ENCODE measurements at regions not wholly inside any gene's neighbourhood (a gene's known extent, or its start where the extent isn't known, plus 50 kb on each side); places are given as distances from the start of the nearest gene placed in this dataset.
"Not testable (repeated sequence)": the region's sequence is repeated elsewhere in the genome, so short reads cannot be mapped to it uniquely, and the experiment has no call there.

DNA sequence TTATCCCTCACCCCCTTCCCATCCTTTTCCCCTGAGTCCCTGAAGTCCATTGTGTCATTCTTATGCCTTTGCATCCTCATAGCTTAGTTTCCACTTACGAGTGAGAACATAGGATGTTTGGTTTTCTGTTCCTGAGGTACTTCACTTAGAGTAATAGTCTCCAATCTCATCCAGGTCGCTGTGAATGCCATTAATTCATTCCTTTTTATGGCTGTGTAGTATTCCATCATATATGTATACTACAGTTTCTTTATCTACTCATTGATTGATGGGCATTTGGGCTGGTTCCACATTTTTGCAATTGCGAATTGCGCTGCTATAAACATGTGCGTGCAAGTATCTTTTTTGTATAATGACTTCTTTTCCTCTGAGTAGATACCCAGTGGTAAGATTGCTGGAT is 172.1 kb downstream of the URI1 start:
- DNase-seq (ENCODE audit: low spot score); H3K9me3 Mint-ChIP-seq; intact Hi-C loops (cut with micrococcal nuclease): not testable (repeated sequence)

DNA sequence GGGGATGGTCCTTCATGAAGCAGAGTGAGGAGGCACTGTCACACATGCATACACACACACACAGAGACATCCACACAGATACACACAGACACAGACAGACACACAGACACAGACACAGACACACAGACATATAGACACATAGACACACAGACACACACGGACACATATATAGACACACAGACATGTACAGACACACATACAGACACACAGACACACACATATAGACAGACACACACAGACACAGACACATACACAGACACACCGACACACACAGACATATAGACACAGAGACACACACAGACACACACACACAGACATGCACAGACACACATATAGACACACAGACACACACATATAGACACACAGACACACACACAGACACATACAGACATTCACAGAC is 173.9 kb downstream of the URI1 start:
- Mint-ChIP-seq H3K27ac (no peak overlapping the region), H3K4me1 (ENCODE audit: low read depth) (no peaks in the 10 kb centered on the region)

More for the DNA sequence above, 172.1 kb downstream of the URI1 start:
- not testable (repeated sequence) for H3K27me3 Mint-ChIP-seq (ENCODE audit: low read depth); H3K4me3 Mint-ChIP-seq (ENCODE audit: low read depth); H3K36me3 Mint-ChIP-seq (ENCODE audit: low read depth); H3K27ac Mint-ChIP-seq; H3K4me1 Mint-ChIP-seq (ENCODE audit: low read depth)

GRCh38 chr19:30116530-30116929 is 174.5 kb downstream of the URI1 start:
- no peaks in the 10 kb centered on the region for H3K9me3 Mint-ChIP-seq
- no peaks in the 10 kb centered on the region for H3K36me3 Mint-ChIP-seq (ENCODE audit: low read depth)
- H3K4me3 Mint-ChIP-seq (ENCODE audit: low read depth) = no peak overlapping the region
- no peaks in the 10 kb centered on the region for H3K27me3 Mint-ChIP-seq (ENCODE audit: low read depth)
- DNase-seq (ENCODE audit: low spot score) = no peak
- intact Hi-C loops (cut with micrococcal nuclease) = no loop called here
- H3K4me1 Mint-ChIP-seq (ENCODE audit: low read depth) = no peaks in the 10 kb centered on the region
- no peak overlapping the region for H3K27ac Mint-ChIP-seq

More for the DNA sequence above, 173.9 kb downstream of the URI1 start:
- no peak for DNase-seq (ENCODE audit: low spot score)
- intact Hi-C loops (cut with micrococcal nuclease) = no loop called here
- Mint-ChIP-seq H3K36me3 (ENCODE audit: low read depth) (no peaks in the 10 kb centered on the region), H3K9me3 (no peaks in the 10 kb centered on the region), H3K4me3 (ENCODE audit: low read depth) (no peak overlapping the region), H3K27me3 (ENCODE audit: low read depth) (no peaks in the 10 kb centered on the region)

- no peaks in the 10 kb centered on the region for H3K27me3 Mint-ChIP-seq (ENCODE audit: low read depth)
- H3K27ac Mint-ChIP-seq = no peak overlapping the region
- no peak for DNase-seq (ENCODE audit: low spot score)
- no peaks in the 10 kb centered on the region for H3K4me1 Mint-ChIP-seq (ENCODE audit: low read depth)
- H3K4me3 Mint-ChIP-seq (ENCODE audit: low read depth) = no peak overlapping the region
- H3K36me3 Mint-ChIP-seq (ENCODE audit: low read depth) = no peaks in the 10 kb centered on the region
- no peaks in the 10 kb centered on the region for H3K9me3 Mint-ChIP-seq
- intact Hi-C loops (cut with micrococcal nuclease) = no loop called here
Measured at GRCh38 chr19:30116984-30117555, 175.0 kb downstream of the URI1 start.

GRCh38 chr19:30117636-30118145 is 175.7 kb downstream of the URI1 start:
- Mint-ChIP-seq H3K9me3 (no peaks in the 10 kb centered on the region), H3K4me1 (ENCODE audit: low read depth) (no peaks in the 10 kb centered on the region), H3K4me3 (ENCODE audit: low read depth) (no peak overlapping the region), H3K27me3 (ENCODE audit: low read depth) (no peaks in the 10 kb centered on the region), H3K27ac (no peak overlapping the region), H3K36me3 (ENCODE audit: low read depth) (no peaks in the 10 kb centered on the region)
- DNase-seq (ENCODE audit: low spot score) = no peak
- intact Hi-C loops (cut with micrococcal nuclease) = no loop called here

- no peak for DNase-seq (ENCODE audit: low spot score)
- Mint-ChIP-seq H3K27ac (no peak overlapping the region), H3K4me1 (ENCODE audit: low read depth) (no peaks in the 10 kb centered on the region), H3K36me3 (ENCODE audit: low read depth) (no peaks in the 10 kb centered on the region), H3K4me3 (ENCODE audit: low read depth) (no peak overlapping the region), H3K27me3 (ENCODE audit: low read depth) (no peaks in the 10 kb centered on the region), H3K9me3 (no peaks in the 10 kb centered on the region)
- intact Hi-C loops (cut with micrococcal nuclease) = no loop called here
Measured at GRCh38 chr19:30118221-30118620, 176.2 kb downstream of the URI1 start.

- H3K27me3 Mint-ChIP-seq (ENCODE audit: low read depth) = no peaks in the 10 kb centered on the region
- H3K36me3 Mint-ChIP-seq (ENCODE audit: low read depth) = no peaks in the 10 kb centered on the region
- intact Hi-C loops (cut with micrococcal nuclease) = no loop called here
- no peak overlapping the region for H3K4me3 Mint-ChIP-seq (ENCODE audit: low read depth)
- no peak for DNase-seq (ENCODE audit: low spot score)
- H3K4me1 Mint-ChIP-seq (ENCODE audit: low read depth) = no peaks in the 10 kb centered on the region
- H3K27ac Mint-ChIP-seq = no peak overlapping the region
- no peaks in the 10 kb centered on the region for H3K9me3 Mint-ChIP-seq
Measured at GRCh38 chr19:30118760-30119159, 176.7 kb downstream of the URI1 start.

GRCh38 chr19:30119180-30119908 is 177.3 kb downstream of the URI1 start:
- no peak overlapping the region for H3K27ac Mint-ChIP-seq
- intact Hi-C loops (cut with micrococcal nuclease) = no loop called here
- no peaks in the 10 kb centered on the region for H3K9me3 Mint-ChIP-seq
- H3K4me1 Mint-ChIP-seq (ENCODE audit: low read depth) = no peaks in the 10 kb centered on the region
- H3K36me3 Mint-ChIP-seq (ENCODE audit: low read depth) = no peaks in the 10 kb centered on the region
- H3K4me3 Mint-ChIP-seq (ENCODE audit: low read depth) = no peak overlapping the region
- DNase-seq (ENCODE audit: low spot score) = no peak
- H3K27me3 Mint-ChIP-seq (ENCODE audit: low read depth) = no peaks in the 10 kb centered on the region

DNA sequence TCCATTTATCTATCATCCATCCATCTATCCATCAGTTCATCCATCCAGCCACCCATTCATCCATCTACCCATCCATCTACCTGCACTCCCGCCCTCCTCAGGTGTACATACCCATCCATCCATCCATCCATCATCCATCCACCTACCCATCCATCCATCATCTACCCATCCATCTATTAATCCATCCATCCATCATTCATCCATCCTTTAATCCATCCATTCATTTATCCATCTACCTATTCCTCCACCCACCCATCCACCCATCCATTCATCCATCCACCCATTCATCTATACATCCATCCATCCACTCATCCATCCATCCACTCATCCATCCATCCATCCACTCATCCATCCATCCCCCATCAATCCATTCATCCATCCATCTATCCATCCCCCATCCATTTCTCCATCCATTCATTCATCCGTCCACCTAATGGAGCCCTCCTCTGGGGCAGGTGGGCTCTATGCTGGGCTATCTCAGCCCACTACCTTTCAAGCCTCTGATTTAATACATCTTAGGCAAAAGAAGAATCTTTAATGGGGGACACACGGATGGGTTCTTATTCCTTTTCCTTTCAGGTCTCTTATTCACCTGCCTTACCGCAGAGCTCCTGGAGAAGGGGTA is 178.9 kb downstream of the URI1 start:
- DNase-seq (ENCODE audit: low spot score) = no peak
- no peak overlapping the region for H3K4me3 Mint-ChIP-seq (ENCODE audit: low read depth)
- no peak overlapping the region for H3K27ac Mint-ChIP-seq
- no peaks in the 10 kb centered on the region for H3K36me3 Mint-ChIP-seq (ENCODE audit: low read depth)
- intact Hi-C loops (cut with micrococcal nuclease) = no loop called here
- H3K4me1 Mint-ChIP-seq (ENCODE audit: low read depth) = no peaks in the 10 kb centered on the region
- H3K27me3 Mint-ChIP-seq (ENCODE audit: low read depth) = no peaks in the 10 kb centered on the region
- no peaks in the 10 kb centered on the region for H3K9me3 Mint-ChIP-seq

- Mint-ChIP-seq H3K4me1 (ENCODE audit: low read depth) (no peaks in the 10 kb centered on the region), H3K4me3 (ENCODE audit: low read depth) (no peak overlapping the region), H3K9me3 (no peaks in the 10 kb centered on the region), H3K27ac (no peak overlapping the region), H3K27me3 (ENCODE audit: low read depth) (no peaks in the 10 kb centered on the region), H3K36me3 (ENCODE audit: low read depth) (no peaks in the 10 kb centered on the region)
- intact Hi-C loops (cut with micrococcal nuclease) = no loop called here
- DNase-seq (ENCODE audit: low spot score) = no peak
Measured at GRCh38 chr19:30122431-30122830, 180.4 kb downstream of the URI1 start.

GRCh38 chr19:30123119-30123518 is 181.1 kb downstream of the URI1 start:
- no peak for DNase-seq (ENCODE audit: low spot score)
- Mint-ChIP-seq H3K4me3 (ENCODE audit: low read depth) (no peak overlapping the region), H3K27me3 (ENCODE audit: low read depth) (no peaks in the 10 kb centered on the region)

DNA sequence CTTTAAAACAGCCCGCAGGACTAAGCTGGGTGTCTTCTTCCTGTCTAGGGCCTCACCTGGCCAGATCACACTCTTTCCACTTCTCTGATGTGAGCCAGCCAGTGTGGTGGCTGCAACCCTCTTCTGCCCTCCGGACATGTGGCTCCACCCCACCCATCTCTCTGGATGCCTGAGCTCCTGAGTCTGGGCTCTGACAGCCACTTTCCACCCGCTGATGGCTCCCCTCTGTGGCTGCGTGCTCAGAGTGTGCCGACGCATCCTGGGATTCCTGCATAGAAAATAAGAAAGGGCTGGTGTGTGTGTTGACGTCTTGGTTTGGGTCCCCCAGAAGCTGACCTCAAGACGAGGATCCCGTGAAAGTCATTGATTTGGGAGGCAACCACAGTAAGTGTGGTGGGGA is 181.6 kb downstream of the URI1 start:
- H3K27me3 Mint-ChIP-seq (ENCODE audit: low read depth) = no peaks in the 10 kb centered on the region
- no peaks in the 10 kb centered on the region for H3K9me3 Mint-ChIP-seq
- no peaks in the 10 kb centered on the region for H3K36me3 Mint-ChIP-seq (ENCODE audit: low read depth)
- H3K4me3 Mint-ChIP-seq (ENCODE audit: low read depth) = no peak overlapping the region
- intact Hi-C loops (cut with micrococcal nuclease) = no loop called here
- DNase-seq (ENCODE audit: low spot score) = no peak
- H3K27ac Mint-ChIP-seq = no peak overlapping the region
- H3K4me1 Mint-ChIP-seq (ENCODE audit: low read depth) = no peaks in the 10 kb centered on the region

More at GRCh38 chr19:30123119-30123518, 181.1 kb downstream of the URI1 start:
- intact Hi-C loops (cut with micrococcal nuclease) = no loop called here
- Mint-ChIP-seq H3K4me1 (ENCODE audit: low read depth) (no peaks in the 10 kb centered on the region), H3K36me3 (ENCODE audit: low read depth) (no peaks in the 10 kb centered on the region), H3K9me3 (no peaks in the 10 kb centered on the region), H3K27ac (no peak overlapping the region)

DNA sequence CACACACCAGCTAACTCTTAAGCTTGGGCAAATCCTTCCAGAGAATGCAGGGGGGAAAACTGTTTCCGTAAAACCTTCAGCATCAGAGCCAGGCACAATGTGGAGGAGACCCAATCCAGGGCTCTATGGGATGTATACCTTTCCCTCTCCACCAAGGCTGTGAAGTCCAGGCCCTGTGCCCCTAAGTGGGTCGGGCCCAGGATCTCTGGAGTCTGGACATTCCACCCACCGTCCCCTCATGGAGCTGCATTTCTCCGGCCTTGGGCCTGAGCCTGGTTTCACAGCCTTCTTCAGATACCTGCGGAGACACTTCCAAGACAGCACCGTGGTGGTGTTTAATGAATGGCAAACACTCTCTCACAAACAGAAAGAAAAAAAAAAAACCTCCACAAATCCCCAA is 186.2 kb downstream of the URI1 start:
- Mint-ChIP-seq H3K36me3 (ENCODE audit: low read depth) (no peaks in the 10 kb centered on the region), H3K27ac (no peak overlapping the region), H3K4me3 (ENCODE audit: low read depth) (no peak overlapping the region), H3K27me3 (ENCODE audit: low read depth) (no peaks in the 10 kb centered on the region), H3K4me1 (ENCODE audit: low read depth) (no peaks in the 10 kb centered on the region), H3K9me3 (no peaks in the 10 kb centered on the region)
- intact Hi-C loops (cut with micrococcal nuclease) = no loop called here
- DNase-seq (ENCODE audit: low spot score) = no peak
